IMR-90 (cell line): ENCODE measurements at regions not wholly inside any gene's neighbourhood (a gene's known extent, or its start where the extent isn't known, plus 50 kb on each side); places are given as distances from the start of the nearest gene placed in this dataset.

Experiments
- ATAC-seq: fragments of 200-7000 bp; cut with Tn5 transposase; 2 replicates; pipeline ENCODE4 v1.9.1; 2020; ENCODE audit warnings: low read depth, mild to moderate bottlenecking, moderate library complexity
- BruUV-seq: library from RNA; stranded (reverse); fragments of 400-500 nt; replicated peaks from 2 replicates; lab custom pipeline; 2021; lab: Mats Ljungman, UMichigan
- CTCF ChIA-PET: fragments of 300-600 bp; formaldehyde crosslinking; extraction: SDS; loops from one replicate; lab custom pipeline; 2021; ENCODE audit warnings: antibody characterized with exemption; lab: Yijun Ruan, JAX
- POLR2A ChIA-PET: fragments of 300-600 bp; sonication (Branson Sonifier 250); formaldehyde crosslinking; loops from one replicate; lab custom pipeline; 2022; ENCODE audit warnings: antibody characterized with exemption; ENCODE audit not compliant: unreplicated experiment; lab: Charles Lee
- DNase-seq: peaks from one replicate; pipeline ENCODE4 v3.0.0; 2013
- H2AFZ ChIP-seq: replicated peaks from 2 replicates; pipeline ENCODE3; 2013; ENCODE audit warnings: low read length, mild to moderate bottlenecking; ENCODE audit not compliant: poor library complexity
- H2AK5ac ChIP-seq: 2 replicates; pipeline ENCODE4 v1.6.1; 2013; ENCODE audit warnings: low read depth, low read length, inconsistent platforms
- H2AK9ac ChIP-seq: replicated peaks from 2 replicates; pipeline ENCODE3; 2013; ENCODE audit warnings: mild to moderate bottlenecking, low read depth, low read length, moderate library complexity; ENCODE audit not compliant: poor library complexity
- H2BK120ac ChIP-seq: 2 replicates; pipeline ENCODE4 v1.6.1; 2013; ENCODE audit warnings: low read depth, low read length, inconsistent platforms
- H2BK15ac ChIP-seq: 3 replicates; pipeline ENCODE4 v1.6.1; 2013; ENCODE audit warnings: low read depth, low read length, inconsistent platforms
- H2BK20ac ChIP-seq: 2 replicates; pipeline ENCODE4 v1.6.1; 2013; ENCODE audit warnings: low read depth, mild to moderate bottlenecking, inconsistent platforms, low read length, moderate library complexity
- H2BK5ac ChIP-seq: 2 replicates; pipeline ENCODE4 v1.6.1; 2013; ENCODE audit warnings: mild to moderate bottlenecking, low read depth, low read length, inconsistent platforms; ENCODE audit not compliant: poor library complexity, severe bottlenecking
- H3K14ac ChIP-seq: replicated peaks from 2 replicates; pipeline ENCODE4 v1.6.1; 2013; ENCODE audit warnings: low read depth, low read length, inconsistent platforms
- H3K18ac ChIP-seq: 2 replicates; pipeline ENCODE4 v1.6.1; 2013; ENCODE audit warnings: low read depth, low read length, control low read depth
- H3K23ac ChIP-seq: 2 replicates; pipeline ENCODE4 v1.6.1; 2013; ENCODE audit warnings: low read depth, low read length, inconsistent platforms
- H3K27ac ChIP-seq: 2 replicates; pipeline ENCODE4 v1.5.1; 2013; ENCODE audit warnings: mild to moderate bottlenecking, control low read depth, low read length; ENCODE audit not compliant: insufficient read depth
- H3K27me3 ChIP-seq: 2 replicates; pipeline ENCODE4 v1.6.1; 2013; ENCODE audit warnings: low read length; ENCODE audit not compliant: control insufficient read depth, insufficient read depth
- H3K36me3 ChIP-seq: 2 replicates; pipeline ENCODE4 v1.6.1; 2013; ENCODE audit warnings: low read length, mixed read lengths; ENCODE audit not compliant: control insufficient read depth, insufficient read depth
- H3K4ac ChIP-seq: 2 replicates; pipeline ENCODE4 v1.6.1; 2013; ENCODE audit warnings: low read depth, low read length, inconsistent platforms
- H3K4me1 ChIP-seq: 2 replicates; pipeline ENCODE4 v1.6.1; 2013; ENCODE audit warnings: low read length, mixed read lengths; ENCODE audit not compliant: control insufficient read depth, insufficient read depth
- H3K4me2 ChIP-seq: 2 replicates; pipeline ENCODE4 v1.6.1; 2013; ENCODE audit warnings: low read depth, mild to moderate bottlenecking, control low read depth, low read length, moderate library complexity
- H3K4me3 ChIP-seq: 2 replicates; pipeline ENCODE4 v1.5.1; 2013; ENCODE audit warnings: low read depth, mild to moderate bottlenecking, control low read depth, low read length, moderate library complexity; ENCODE audit not compliant: insufficient read depth
- H3K56ac ChIP-seq: 2 replicates; pipeline ENCODE4 v1.6.1; 2013; ENCODE audit warnings: low read length, inconsistent platforms; ENCODE audit not compliant: insufficient read depth; ENCODE audit errors: extremely low read depth
- H3K79me1 ChIP-seq, 2 experiments: 2 replicates each; pipeline ENCODE4 v1.6.1; 2013; ENCODE audit warnings: low read length in 2 of 2, inconsistent platforms in 1 of 2, low read depth in 1 of 2
- H3K9ac ChIP-seq: 2 replicates; pipeline ENCODE4 v1.6.1; 2013; ENCODE audit warnings: low read depth, low read length, control low read depth
- H3K9me1 ChIP-seq: 2 replicates; pipeline ENCODE4 v1.6.1; 2013; ENCODE audit warnings: low read length, inconsistent platforms; ENCODE audit not compliant: insufficient read depth
- H3K9me3 ChIP-seq: 2 replicates; pipeline ENCODE4 v1.6.1; 2013; ENCODE audit warnings: low read length; ENCODE audit not compliant: control insufficient read depth, insufficient read depth
- H4K20me1 ChIP-seq: 2 replicates; pipeline ENCODE4 v1.6.1; 2013; ENCODE audit warnings: low read length, inconsistent platforms; ENCODE audit not compliant: insufficient read depth
- H4K5ac ChIP-seq: 2 replicates; pipeline ENCODE4 v1.6.1; 2013; ENCODE audit warnings: mild to moderate bottlenecking, low read depth, low read length, control low read depth
- H4K8ac ChIP-seq, 2 experiments: 2 replicates each; pipeline ENCODE4 v1.6.1; 2013; ENCODE audit warnings: low read depth in 2 of 2, low read length in 2 of 2, control low read depth in 1 of 2, inconsistent platforms in 1 of 2
- H4K91ac ChIP-seq: 2 replicates; pipeline ENCODE4 v1.6.1; 2013; ENCODE audit warnings: low read depth, low read length, inconsistent platforms; ENCODE audit not compliant: insufficient read depth
- BHLHE40 ChIP-seq: fragments of 150-350 bp; IDR thresholded peaks from 2 replicates; pipeline ENCODE4 v1.6.1; 2016; ENCODE audit warnings: mild to moderate bottlenecking, low read depth, low read length
- MAFK ChIP-seq: IDR thresholded peaks from 2 replicates; pipeline ENCODE4 v1.6.1; 2012; ENCODE audit warnings: low read depth, low read length, improper control_type of control experiment
- MAZ ChIP-seq: IDR thresholded peaks from 2 replicates; pipeline ENCODE4 v1.6.1; 2012; ENCODE audit warnings: low read depth, mild to moderate bottlenecking, low read length, improper control_type of control experiment, moderate library complexity, borderline replicate concordance
- MXI1 ChIP-seq: IDR thresholded peaks from 2 replicates; pipeline ENCODE4 v1.6.1; 2012; ENCODE audit warnings: low read depth, mild to moderate bottlenecking, low read length, moderate library complexity, borderline replicate concordance
- NFE2L2 ChIP-seq: fragments of 150-350 bp; IDR thresholded peaks from 2 replicates; pipeline ENCODE4 v1.6.1; 2016; ENCODE audit warnings: low read depth, mild to moderate bottlenecking, low read length
- RAD21 ChIP-seq: IDR thresholded peaks from 2 replicates; pipeline ENCODE4 v1.6.1; 2012; ENCODE audit warnings: low read length, improper control_type of control experiment
- SMC3 ChIP-seq: fragments of 150-350 bp; IDR thresholded peaks from 2 replicates; pipeline ENCODE4 v1.6.1; 2016; ENCODE audit warnings: low read depth, mild to moderate bottlenecking, antibody characterized with exemption, low read length, moderate library complexity
- WGBS, 2 experiments: methylation state at CpG; one replicate each; pipeline versions ENCODE4 v1.1.5 to v1.1.7; 2013; ENCODE audit warnings: missing lambda C conversion rate in 2 of 2; ENCODE audit not compliant: insufficient read length in 1 of 2; ENCODE audit errors: extremely low coverage in 2 of 2; 5-methylcytosine and 5-hydroxymethylcytosine counted together
- dilution Hi-C: fragments of 300-500 bp; cut with HindIII; formaldehyde crosslinking; loops from one replicate; pipeline ENCODE4 v1.14.3; 2018; ENCODE audit warnings: low sequenced_read_pairs; ENCODE audit not compliant: unreplicated experiment
- in situ Hi-C: fragments of 300-500 bp; cut with MboI; formaldehyde crosslinking; loops from 3 replicates; pipeline ENCODE4 v1.14.3; 2019; ENCODE audit warnings: low sequenced_read_pairs, inconsistent platforms, mixed read lengths
- intact Hi-C: fragments of 100-400 bp; cut with micrococcal nuclease; formaldehyde crosslinking; loops from 2 replicates; pipeline ENCODE4 v1.10.0; 2022
- TF ChIP-seq, protein P1 (sequence below): conservative IDR thresholded peaks from 2 replicates; pipeline ENCODE4 v1.5.1; 2012; ENCODE audit warnings: mild to moderate bottlenecking, low read depth, low read length, improper control_type of control experiment
- TF ChIP-seq, protein P2 (sequence below): fragments of 150-350 bp; IDR thresholded peaks from 2 replicates; pipeline ENCODE4 v1.6.1; 2017; ENCODE audit warnings: mild to moderate bottlenecking, antibody characterized with exemption, low read length, low read depth

DNA sequence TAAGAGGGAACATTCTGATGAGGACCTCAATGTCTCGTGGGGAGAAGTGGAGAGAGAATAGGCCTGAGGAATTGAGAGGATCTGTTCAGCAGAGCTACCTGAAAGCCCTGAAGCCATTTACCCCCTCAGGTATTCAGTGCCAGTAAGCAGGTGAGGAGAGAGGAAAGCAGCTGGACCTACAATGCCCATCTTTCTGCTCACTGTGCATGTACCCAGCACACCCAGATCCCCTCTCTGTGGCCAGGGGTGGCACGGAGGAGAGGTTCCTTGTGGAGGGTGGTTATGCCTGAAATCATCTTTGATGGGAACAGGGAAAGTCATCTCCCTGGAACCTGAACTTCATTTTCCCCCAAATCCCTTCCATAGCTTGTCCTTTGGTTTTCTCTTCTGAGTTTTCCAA lies 277.8 kb upstream of the B3GAT1 start:
- Histone ChIP-seq H3K18ac (no peak overlapping the region), H3K9me1 (no peaks in the 10 kb centered on the region), H3K36me3 (no peaks in the 10 kb centered on the region), H3K4me3 (no peak overlapping the region), H4K91ac (no peak overlapping the region), H3K9ac (no peak overlapping the region), H4K8ac (no peak overlapping the region), H2BK15ac (no peak overlapping the region), H3K27me3 (no peaks in the 10 kb centered on the region), H3K79me1 (no peaks in the 10 kb centered on the region), H3K4ac (no peak overlapping the region), H2BK20ac (no peak overlapping the region), H2BK120ac (no peak overlapping the region), H2BK5ac (no peak overlapping the region), H3K9me3 (peaks cover 9% of the 10 kb centered on the region), H3K14ac (no peak overlapping the region), H2AK5ac (no peak overlapping the region), H4K5ac (no peak overlapping the region), H3K27ac (no peak overlapping the region), H3K56ac (no peak overlapping the region), H3K4me2 (no peak overlapping the region), H3K4me1 (no peaks in the 10 kb centered on the region), H2AFZ (no peak overlapping the region), H3K23ac (no peak overlapping the region), H2AK9ac (no peak overlapping the region), H4K20me1 (no peaks in the 10 kb centered on the region)
- intact Hi-C loops: no loop called here
- ChIA-PET POLR2A (no interaction called here), CTCF (no interaction called here)
- TF ChIP-seq MXI1 (no peak), NFE2L2 (no peak), BHLHE40 (no peak), SMC3 (no peak), MAFK (no peak), RAD21 (no peak), MAZ (no peak)
- TF ChIP-seq, protein P1, sequence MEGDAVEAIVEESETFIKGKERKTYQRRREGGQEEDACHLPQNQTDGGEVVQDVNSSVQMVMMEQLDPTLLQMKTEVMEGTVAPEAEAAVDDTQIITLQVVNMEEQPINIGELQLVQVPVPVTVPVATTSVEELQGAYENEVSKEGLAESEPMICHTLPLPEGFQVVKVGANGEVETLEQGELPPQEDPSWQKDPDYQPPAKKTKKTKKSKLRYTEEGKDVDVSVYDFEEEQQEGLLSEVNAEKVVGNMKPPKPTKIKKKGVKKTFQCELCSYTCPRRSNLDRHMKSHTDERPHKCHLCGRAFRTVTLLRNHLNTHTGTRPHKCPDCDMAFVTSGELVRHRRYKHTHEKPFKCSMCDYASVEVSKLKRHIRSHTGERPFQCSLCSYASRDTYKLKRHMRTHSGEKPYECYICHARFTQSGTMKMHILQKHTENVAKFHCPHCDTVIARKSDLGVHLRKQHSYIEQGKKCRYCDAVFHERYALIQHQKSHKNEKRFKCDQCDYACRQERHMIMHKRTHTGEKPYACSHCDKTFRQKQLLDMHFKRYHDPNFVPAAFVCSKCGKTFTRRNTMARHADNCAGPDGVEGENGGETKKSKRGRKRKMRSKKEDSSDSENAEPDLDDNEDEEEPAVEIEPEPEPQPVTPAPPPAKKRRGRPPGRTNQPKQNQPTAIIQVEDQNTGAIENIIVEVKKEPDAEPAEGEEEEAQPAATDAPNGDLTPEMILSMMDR: no peak
- TF ChIP-seq, protein P2, sequence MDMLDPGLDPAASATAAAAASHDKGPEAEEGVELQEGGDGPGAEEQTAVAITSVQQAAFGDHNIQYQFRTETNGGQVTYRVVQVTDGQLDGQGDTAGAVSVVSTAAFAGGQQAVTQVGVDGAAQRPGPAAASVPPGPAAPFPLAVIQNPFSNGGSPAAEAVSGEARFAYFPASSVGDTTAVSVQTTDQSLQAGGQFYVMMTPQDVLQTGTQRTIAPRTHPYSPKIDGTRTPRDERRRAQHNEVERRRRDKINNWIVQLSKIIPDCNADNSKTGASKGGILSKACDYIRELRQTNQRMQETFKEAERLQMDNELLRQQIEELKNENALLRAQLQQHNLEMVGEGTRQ: no peak
- in situ Hi-C loops: no loop called here
- no TSS peak for BruUV-seq
- DNase-seq: no peak
- no peak for ATAC-seq
- WGBS, 2 experiments: no CpG with 5 or more reads among the region's 2 CpGs
- dilution Hi-C loops: no loop called here
